NCI-H2081 treated with DMSO at 0.1 percent for 48 hours (cell line): ENCODE measurements at regions not wholly inside any gene's neighbourhood (a gene's known extent, or its start where the extent isn't known, plus 50 kb on each side); places are given as distances from the start of the nearest gene placed in this dataset.

Source experiments
- DNase-seq: peaks from one replicate; lab custom pipeline; 2025; lab: John Stamatoyannopoulos, UW

- no peak for DNase-seq
Measured at GRCh38 chr2:217061916-217062505, 202.1 kb upstream of the TNP1 start.

- DNase-seq = no peak
Measured at GRCh38 chr2:217060951-217061547, 201.2 kb upstream of the TNP1 start.

- no peak for DNase-seq
Measured at GRCh38 chr2:217060516-217060915, 200.7 kb upstream of the TNP1 start.

GRCh38 chr2:217058791-217059755 lies 199.2 kb upstream of the TNP1 start:
- no peak for DNase-seq

- DNase-seq = no peak
Measured at GRCh38 chr2:217057773-217058172, 197.9 kb upstream of the TNP1 start.

GRCh38 chr2:217055624-217056023 lies 195.8 kb upstream of the TNP1 start:
- DNase-seq = no peak

GRCh38 chr2:217054791-217055190 lies 194.9 kb upstream of the TNP1 start:
- DNase-seq = no peak

GRCh38 chr2:217052856-217053577 lies 193.2 kb upstream of the TNP1 start:
- DNase-seq = no peak

- no peak for DNase-seq
Measured at GRCh38 chr2:217051416-217051815, 191.6 kb upstream of the TNP1 start.

- no peak for DNase-seq
Measured at GRCh38 chr2:217049956-217050355, 190.1 kb upstream of the TNP1 start.

- DNase-seq = no peak
Measured at GRCh38 chr2:217049422-217049821, 189.6 kb upstream of the TNP1 start.

- DNase-seq = no peak
Measured at GRCh38 chr2:217048730-217049129, 188.9 kb upstream of the TNP1 start.

- no peak for DNase-seq
Measured at GRCh38 chr2:217047631-217048030, 187.8 kb upstream of the TNP1 start.

- no peak for DNase-seq
Measured at GRCh38 chr2:217047209-217047608, 187.3 kb upstream of the TNP1 start.

- no peak for DNase-seq
Measured at GRCh38 chr2:217045700-217046475, 186.0 kb upstream of the TNP1 start.

- no peak for DNase-seq
Measured at GRCh38 chr2:217040099-217040498, 180.2 kb upstream of the TNP1 start.

- no peak for DNase-seq
Measured at GRCh38 chr2:217038001-217038400, 178.1 kb upstream of the TNP1 start.

GRCh38 chr2:217037353-217037752 lies 177.5 kb upstream of the TNP1 start:
- no peak for DNase-seq

- DNase-seq = no peak
Measured at GRCh38 chr2:217035967-217036366, 176.1 kb upstream of the TNP1 start.

- DNase-seq = no peak
Measured at GRCh38 chr2:217033186-217033585, 173.3 kb upstream of the TNP1 start.

- no peak for DNase-seq
Measured at GRCh38 chr2:217031445-217031844, 171.6 kb upstream of the TNP1 start.

- DNase-seq = no peak
Measured at GRCh38 chr2:217030081-217030480, 170.2 kb upstream of the TNP1 start.
